Activated T-helper 17 cell treated with anti-CD3 and anti-CD28 coated beads, Interleukin-2, amount 50 U/mL, for 72 hours (primary cell): ENCODE measurements at regions not wholly inside any gene's neighbourhood (a gene's known extent, or its start where the extent isn't known, plus 50 kb on each side); places are given as distances from the start of the nearest gene placed in this dataset.

Source experiments
- ATAC-seq: fragments of 150-1000 bp; cut with Tn5 transposase; replicated peaks from 2 replicates; pipeline ENCODE4 v1.10.0; 2021; ENCODE audit warnings: mild to moderate bottlenecking, moderate library complexity
- H3K27ac Mint-ChIP-seq: one replicate; pipeline ENCODE4 v1.8.0; 2022; ENCODE audit warnings: mixed read lengths
- H3K27me3 Mint-ChIP-seq: one replicate; pipeline ENCODE4 v1.8.0; 2022; ENCODE audit warnings: mixed read lengths
- H3K36me3 Mint-ChIP-seq: one replicate; pipeline ENCODE4 v1.8.0; 2022; ENCODE audit warnings: low read depth, mild to moderate bottlenecking, mixed read lengths
- H3K4me1 Mint-ChIP-seq: one replicate; pipeline ENCODE4 v1.8.0; 2022; ENCODE audit warnings: mixed read lengths
- H3K4me3 Mint-ChIP-seq: one replicate; pipeline ENCODE4 v1.8.0; 2022; ENCODE audit warnings: mild to moderate bottlenecking, mixed read lengths
- H3K9me3 Mint-ChIP-seq: one replicate; pipeline ENCODE4 v1.8.0; 2022; ENCODE audit warnings: mixed read lengths

GRCh38 chr12:94704452-94705306, 54.3 kb upstream of the TMCC3 start:
- Mint-ChIP-seq H3K4me3 (no peak overlapping the region), H3K36me3 (no peaks in the 10 kb centered on the region)
- ATAC-seq: no peak

GRCh38 chr12:94702696-94703095, 52.3 kb upstream of the TMCC3 start:
- Mint-ChIP-seq H3K27ac (no peak overlapping the region), H3K4me3 (no peak overlapping the region), H3K9me3 (no peaks in the 10 kb centered on the region), H3K4me1 (no peaks in the 10 kb centered on the region), H3K27me3 (peaks cover 11% of the 10 kb centered on the region), H3K36me3 (no peaks in the 10 kb centered on the region)
- no peak for ATAC-seq

More at GRCh38 chr12:94704452-94705306, 54.3 kb upstream of the TMCC3 start:
- H3K27me3 Mint-ChIP-seq: peaks cover 8% of the 10 kb centered on the region
- H3K4me1 Mint-ChIP-seq: no peaks in the 10 kb centered on the region
- H3K27ac Mint-ChIP-seq: no peak overlapping the region
- H3K9me3 Mint-ChIP-seq: no peaks in the 10 kb centered on the region

GRCh38 chr12:94701711-94702110, 51.4 kb upstream of the TMCC3 start:
- Mint-ChIP-seq H3K4me3 (no peak overlapping the region), H3K9me3 (no peaks in the 10 kb centered on the region), H3K27me3 (peaks cover 11% of the 10 kb centered on the region), H3K4me1 (no peaks in the 10 kb centered on the region), H3K36me3 (no peaks in the 10 kb centered on the region), H3K27ac (no peak overlapping the region)
- ATAC-seq: no peak

GRCh38 chr12:94700662-94701061, 50.3 kb upstream of the TMCC3 start:
- no peak for ATAC-seq
- no peaks in the 10 kb centered on the region for H3K36me3 Mint-ChIP-seq
- no peak overlapping the region for H3K4me3 Mint-ChIP-seq
- H3K4me1 Mint-ChIP-seq: no peaks in the 10 kb centered on the region
- no peak overlapping the region for H3K27ac Mint-ChIP-seq
- H3K9me3 Mint-ChIP-seq: no peaks in the 10 kb centered on the region
- H3K27me3 Mint-ChIP-seq: peaks cover 11% of the 10 kb centered on the region
